HG03064 (cell line): ENCODE measurements at regions not wholly inside any gene's neighbourhood (a gene's known extent, or its start where the extent isn't known, plus 50 kb on each side); places are given as distances from the start of the nearest gene placed in this dataset.

Source experiments
- ATAC-seq: cut with Tn5 transposase; IDR thresholded peaks from one replicate; pipeline ENCODE4 v1.9.1; 2021; ENCODE audit warnings: low read depth; ENCODE audit not compliant: unreplicated experiment

- ATAC-seq = no peak
These were observed 756.9 kb downstream of the FAT4 start for GRCh38 chr4:126071346-126072333.

- ATAC-seq = no peak
These were observed 766.6 kb downstream of the FAT4 start for GRCh38 chr4:126081336-126081735.

- ATAC-seq = no peak
These were observed 771.3 kb downstream of the FAT4 start for GRCh38 chr4:126086041-126086440.

- ATAC-seq = no peak
These were observed 772.3 kb downstream of the FAT4 start for GRCh38 chr4:126087101-126087500.

GRCh38 chr4:126097155-126097799 lies 782.5 kb downstream of the FAT4 start:
- no peak for ATAC-seq

- no peak for ATAC-seq
These were observed 791.9 kb downstream of the FAT4 start for GRCh38 chr4:126106658-126107057.

GRCh38 chr4:126109836-126110235 lies 795.1 kb downstream of the FAT4 start:
- ATAC-seq = no peak

GRCh38 chr4:126113058-126113457 lies 798.3 kb downstream of the FAT4 start:
- no peak for ATAC-seq

GRCh38 chr4:126123611-126124325 lies 809.0 kb downstream of the FAT4 start:
- ATAC-seq = no peak

- ATAC-seq = no peak
These were observed 810.1 kb downstream of the FAT4 start for GRCh38 chr4:126124818-126125217.

- ATAC-seq = no peak
These were observed 815.5 kb downstream of the FAT4 start for GRCh38 chr4:126130215-126130614.

- ATAC-seq = no peak
These were observed 822.4 kb downstream of the FAT4 start for GRCh38 chr4:126136922-126137781.

GRCh38 chr4:126137782-126138170 lies 823.0 kb downstream of the FAT4 start:
- no peak for ATAC-seq

- no peak for ATAC-seq
These were observed 829.9 kb downstream of the FAT4 start for GRCh38 chr4:126144543-126145237.

GRCh38 chr4:126168484-126168883 lies 853.7 kb downstream of the FAT4 start:
- no peak for ATAC-seq

- ATAC-seq = no peak
These were observed 857.4 kb downstream of the FAT4 start for GRCh38 chr4:126172126-126172525.

GRCh38 chr4:126174627-126175026 lies 859.9 kb downstream of the FAT4 start:
- ATAC-seq = no peak

GRCh38 chr4:126180642-126181041 lies 865.9 kb downstream of the FAT4 start:
- no peak for ATAC-seq

- ATAC-seq = no peak
These were observed 867.6 kb downstream of the FAT4 start for GRCh38 chr4:126182336-126182735.

GRCh38 chr4:126182786-126183185 lies 868.0 kb downstream of the FAT4 start:
- no peak for ATAC-seq
